ENCODE measurements at regions not wholly inside any gene's neighbourhood (a gene's known extent, or its start where the extent isn't known, plus 50 kb on each side); places are given as distances from the start of the nearest gene placed in this dataset.

DNA sequence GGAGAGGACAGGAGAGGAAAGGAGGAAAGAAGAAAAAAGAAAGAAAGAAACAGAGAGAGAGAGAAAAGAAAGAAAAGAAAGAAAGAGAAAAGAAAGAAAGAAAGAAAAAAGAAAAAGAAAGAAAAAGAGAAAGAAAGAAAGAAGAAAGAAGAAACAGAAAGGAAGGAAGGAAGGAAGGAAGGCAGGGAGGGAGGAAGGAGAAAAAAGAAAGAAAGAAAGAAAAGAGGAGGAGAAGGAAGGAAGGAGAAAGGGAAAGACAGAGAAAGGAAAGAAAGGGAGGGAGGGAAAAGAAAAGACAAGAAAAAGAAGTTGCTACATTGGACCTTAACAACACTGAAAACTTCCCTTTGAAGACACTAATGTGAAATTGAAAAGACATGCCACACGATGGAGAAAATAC, 56.6 kb upstream of the CCL2 start:
- Histone ChIP-seq H3K27ac (no peak overlapping the region), H3K27me3 (peaks cover 0 to 55% (median 0%) of the 10 kb centered on the region in 4 donors), H3K4me3 (no peak overlapping the region), H3K36me3 (no peaks in the 10 kb centered on the region), H3K9me3 (peaks cover 0 to 5% (median 4%) of the 10 kb centered on the region in 3 donors), H3K4me1 (peaks cover 0 to 31% (median 3%) of the 10 kb centered on the region in 3 donors)
- WGBS, 2 donors: 18 to 22% methylated on average over 1 of the region's 1 CpG
- intact Hi-C loops (cut with DNase I): no loop called here
- DNase-seq: no peak
- no peak for TF ChIP-seq POLR2A (IDR thresholded peaks at IDR 0.05)
- TF ChIP-seq, protein P1, sequence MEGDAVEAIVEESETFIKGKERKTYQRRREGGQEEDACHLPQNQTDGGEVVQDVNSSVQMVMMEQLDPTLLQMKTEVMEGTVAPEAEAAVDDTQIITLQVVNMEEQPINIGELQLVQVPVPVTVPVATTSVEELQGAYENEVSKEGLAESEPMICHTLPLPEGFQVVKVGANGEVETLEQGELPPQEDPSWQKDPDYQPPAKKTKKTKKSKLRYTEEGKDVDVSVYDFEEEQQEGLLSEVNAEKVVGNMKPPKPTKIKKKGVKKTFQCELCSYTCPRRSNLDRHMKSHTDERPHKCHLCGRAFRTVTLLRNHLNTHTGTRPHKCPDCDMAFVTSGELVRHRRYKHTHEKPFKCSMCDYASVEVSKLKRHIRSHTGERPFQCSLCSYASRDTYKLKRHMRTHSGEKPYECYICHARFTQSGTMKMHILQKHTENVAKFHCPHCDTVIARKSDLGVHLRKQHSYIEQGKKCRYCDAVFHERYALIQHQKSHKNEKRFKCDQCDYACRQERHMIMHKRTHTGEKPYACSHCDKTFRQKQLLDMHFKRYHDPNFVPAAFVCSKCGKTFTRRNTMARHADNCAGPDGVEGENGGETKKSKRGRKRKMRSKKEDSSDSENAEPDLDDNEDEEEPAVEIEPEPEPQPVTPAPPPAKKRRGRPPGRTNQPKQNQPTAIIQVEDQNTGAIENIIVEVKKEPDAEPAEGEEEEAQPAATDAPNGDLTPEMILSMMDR (IDR thresholded peaks at IDR 0.05): no peak

DNA sequence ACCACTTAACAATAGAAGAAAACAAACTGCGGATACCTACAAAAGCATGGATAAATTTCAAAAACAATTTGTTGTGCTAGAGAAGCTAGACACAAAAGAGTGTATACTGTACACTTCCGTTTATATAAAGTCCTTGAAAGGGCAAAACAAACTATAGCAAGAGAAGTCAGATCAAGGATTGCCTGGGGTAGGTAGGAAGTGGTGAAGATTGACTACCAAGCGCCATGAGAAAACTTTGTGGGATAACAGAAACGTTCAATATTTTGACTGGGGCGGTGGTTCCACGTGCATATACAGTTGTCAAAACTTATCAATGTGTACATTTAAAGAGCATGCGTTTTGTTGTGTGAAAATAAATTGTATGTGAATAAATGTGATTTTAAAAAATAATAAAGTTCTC, 55.6 kb upstream of the CCL2 start:
- Histone ChIP-seq H3K4me3 (no peak overlapping the region), H3K4me1 (peaks cover 0 to 37% (median 3%) of the 10 kb centered on the region in 3 donors), H3K9me3 (peaks cover 0 to 5% (median 4%) of the 10 kb centered on the region in 3 donors), H3K36me3 (no peaks in the 10 kb centered on the region), H3K27me3 (peaks cover 0 to 47% (median 0%) of the 10 kb centered on the region in 4 donors), H3K27ac (no peak overlapping the region)
- TF ChIP-seq, protein P1 (IDR thresholded peaks at IDR 0.05): no peak
- TF ChIP-seq POLR2A (IDR thresholded peaks at IDR 0.05): no peak
- intact Hi-C loops (cut with DNase I): no loop called here
- 13 to 22% methylated on average over 7 of the region's 7 CpGs for whole genome bisulfite sequencing, 2 donors
- DNase-seq: no peak

DNA sequence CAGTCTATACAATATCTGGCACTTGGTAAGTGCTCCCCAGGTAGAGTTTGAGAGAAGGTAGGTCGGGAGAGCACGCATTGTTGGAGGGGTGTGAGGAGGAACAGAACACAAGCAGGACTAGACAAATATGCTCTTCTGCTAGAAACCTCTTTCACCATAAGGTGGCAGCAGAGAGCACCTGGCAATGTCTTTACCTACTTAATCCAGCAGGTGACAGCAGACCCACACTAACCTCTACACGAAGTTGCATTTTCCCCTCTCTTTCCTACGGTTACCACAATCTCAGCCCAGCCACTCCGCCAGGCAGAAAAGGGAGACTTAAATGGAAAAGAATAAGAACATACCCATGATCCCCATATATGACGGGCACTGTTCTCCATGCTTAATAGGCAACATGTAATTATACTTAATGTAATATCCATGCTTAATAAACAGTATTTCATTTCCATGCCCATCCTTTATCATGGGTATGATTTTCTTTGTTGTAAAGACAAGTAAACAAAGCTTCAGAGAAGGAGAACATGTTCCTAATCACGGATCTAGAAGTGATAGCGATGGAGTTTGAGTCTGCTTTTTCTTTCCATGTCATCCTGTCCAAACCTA, 55.1 kb upstream of the CCL2 start:
- Histone ChIP-seq H3K36me3 (no peaks in the 10 kb centered on the region), H3K4me3 (no peak overlapping the region), H3K4me1 (peaks cover 0 to 38% (median 3%) of the 10 kb centered on the region in 3 donors), H3K9me3 (peaks cover 0 to 5% (median 4%) of the 10 kb centered on the region in 3 donors), H3K27me3 (peaks cover 0 to 42% (median 0%) of the 10 kb centered on the region in 4 donors), H3K27ac (no peak overlapping the region)
- intact Hi-C loops (cut with DNase I): loop anchor here (2.0 to 5.0 kb wide), 3 partner anchors 107 to 161 kb away; no protein-coding TSS in a partner anchor
- peak; percentile 44 for DNase-seq
- 3 to 9% methylated on average over 7 to 8 of the region's 8 CpGs for WGBS, 2 donors
- TF ChIP-seq, protein P1 (IDR thresholded peaks at IDR 0.05): peak; percentile 97 to 100 (median 100)
- TF ChIP-seq POLR2A (IDR thresholded peaks at IDR 0.05): no peak

DNA sequence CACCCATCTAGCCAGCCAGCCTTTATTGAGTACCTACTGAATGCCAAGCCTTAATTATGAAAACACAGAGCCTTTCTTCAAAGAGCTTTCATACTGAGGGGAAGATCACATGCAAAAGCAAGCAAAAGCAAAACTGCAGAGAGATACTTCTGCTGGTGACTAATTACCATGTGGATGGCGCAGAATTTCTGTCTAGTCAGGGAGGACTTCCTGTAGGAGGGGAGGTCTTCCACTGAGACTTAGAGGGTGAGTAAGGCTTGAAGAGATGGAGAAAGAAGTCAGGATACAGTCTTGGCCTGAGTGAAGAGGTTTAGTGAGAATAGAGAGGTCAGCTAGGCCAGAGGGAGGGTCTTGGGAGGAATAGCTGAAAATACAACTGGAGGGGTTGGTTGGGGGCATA, 53.9 kb upstream of the CCL2 start:
- H3K27me3 ChIP-seq: peaks cover 0 to 39% (median 0%) of the 10 kb centered on the region in 4 donors
- DNase-seq: no peak
- intact Hi-C loops (cut with DNase I): loop anchor here (2.0 to 5.0 kb wide), 3 partner anchors 106 to 160 kb away; no protein-coding TSS in a partner anchor
- peaks cover 0 to 38% (median 3%) of the 10 kb centered on the region in 3 donors for H3K4me1 ChIP-seq
- H3K27ac ChIP-seq: no peak overlapping the region
- no peaks in the 10 kb centered on the region for H3K36me3 ChIP-seq
- WGBS, 2 donors: 40 to 79% methylated on average over 1 of the region's 1 CpG
- no peak overlapping the region for H3K4me3 ChIP-seq
- TF ChIP-seq, protein P1 (IDR thresholded peaks at IDR 0.05): no peak
- TF ChIP-seq POLR2A (IDR thresholded peaks at IDR 0.05): no peak
- peaks cover 0 to 5% (median 4%) of the 10 kb centered on the region in 3 donors for H3K9me3 ChIP-seq

DNA sequence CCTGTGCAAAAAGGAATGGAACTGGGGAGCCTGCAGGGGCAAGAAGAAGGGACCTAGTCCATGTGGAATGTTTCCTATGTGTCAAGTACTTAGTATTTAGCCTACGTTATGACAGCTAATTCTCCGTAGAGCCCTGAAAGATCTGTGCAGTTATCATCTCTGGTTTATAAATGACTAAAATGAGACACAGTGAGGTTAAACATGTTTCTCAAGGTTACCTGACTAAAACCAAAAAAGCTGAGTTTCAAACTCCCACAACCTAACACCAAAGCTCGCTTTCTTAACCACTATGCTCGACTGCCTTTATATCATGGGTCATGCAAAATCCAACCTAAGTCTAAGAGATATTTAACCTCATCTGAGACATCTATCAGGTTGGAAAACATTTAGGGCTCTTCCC, 53.3 kb upstream of the CCL2 start:
- H3K27ac ChIP-seq: no peak overlapping the region
- H3K4me1 ChIP-seq: peaks cover 0 to 43% (median 3%) of the 10 kb centered on the region in 3 donors
- TF ChIP-seq, protein P1 (IDR thresholded peaks at IDR 0.05): no peak
- TF ChIP-seq POLR2A (IDR thresholded peaks at IDR 0.05): no peak
- peaks cover 0 to 38% (median 0%) of the 10 kb centered on the region in 4 donors for H3K27me3 ChIP-seq
- no peak overlapping the region for H3K4me3 ChIP-seq
- H3K36me3 ChIP-seq: no peaks in the 10 kb centered on the region
- intact Hi-C loops (cut with DNase I): loop anchor here (2.0 to 5.0 kb wide), 3 partner anchors 106 to 159 kb away; no protein-coding TSS in a partner anchor
- DNase-seq: no peak
- peaks cover 0 to 5% (median 4%) of the 10 kb centered on the region in 3 donors for H3K9me3 ChIP-seq
- WGBS, 2 donors: 35 to 36% methylated on average over 4 of the region's 4 CpGs

All from esophagus squamous epithelium (tissue), 5 donors.